ENCODE measurements at regions not wholly inside any gene's neighbourhood (a gene's known extent, or its start where the extent isn't known, plus 50 kb on each side); places are given as distances from the start of the nearest gene placed in this dataset.

DNA sequence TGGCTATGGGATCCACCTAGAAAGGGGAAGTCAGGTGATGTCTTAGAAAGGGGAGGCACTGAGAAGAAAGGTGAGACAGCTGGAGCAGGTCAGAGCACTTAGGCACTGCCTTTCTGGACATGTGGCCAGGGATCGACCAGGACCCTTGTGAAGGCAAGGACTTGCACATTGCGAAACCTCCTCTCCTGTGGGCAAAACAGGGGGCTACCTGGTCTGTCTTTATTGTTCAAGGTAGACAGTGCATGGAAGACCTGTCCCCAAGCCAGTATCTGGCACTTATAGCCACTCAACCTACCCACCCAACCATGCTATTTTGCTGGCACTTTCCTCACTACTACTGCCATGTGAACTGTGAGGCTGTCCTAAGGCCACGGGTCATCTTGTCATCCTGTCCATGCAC lies 67.2 kb downstream of the NAV1 start:
- no peaks in the 10 kb centered on the region for H3K36me3 ChIP-seq (ENCODE audit: control insufficient read depth, insufficient read depth, low read length)
- no peak overlapping the region for H3K4me2 ChIP-seq (ENCODE audit: low read length)
- H2BK15ac ChIP-seq (replicated peaks; ENCODE audit: low read depth): no peak overlapping the region
- H3K4ac ChIP-seq (ENCODE audit: low read depth, low read length): no peak overlapping the region
- H3K56ac ChIP-seq (ENCODE audit: low read length): no peak overlapping the region
- H2BK120ac ChIP-seq (ENCODE audit: low read depth, low read length): no peak overlapping the region
- H3K79me2 ChIP-seq (ENCODE audit: control insufficient read depth, insufficient read depth, low read length): no peaks in the 10 kb centered on the region
- H3K27ac ChIP-seq (ENCODE audit: low read depth, low read length): no peak overlapping the region
- no peak for DNase-seq
- H3K18ac ChIP-seq (ENCODE audit: low read length): no peak overlapping the region
- H3K79me1 ChIP-seq (ENCODE audit: low read length): no peaks in the 10 kb centered on the region
- H3K23ac ChIP-seq (ENCODE audit: low read length): no peak overlapping the region
- H2BK5ac ChIP-seq (ENCODE audit: low read length): no peak overlapping the region
- H3K4me3 ChIP-seq (ENCODE audit: low read length): no peak overlapping the region
- H3K27me3 ChIP-seq (ENCODE audit: insufficient read depth, low read length, poor library complexity): no peaks in the 10 kb centered on the region
- no peak overlapping the region for H4K5ac ChIP-seq (ENCODE audit: low read length)
- H3K9ac ChIP-seq (ENCODE audit: low read length): no peak overlapping the region
- no CpG with 5 or more reads among the region's 3 CpGs for WGBS (ENCODE audit: extremely low coverage, insufficient coverage, low lambda C conversion rate)
- no peak overlapping the region for H4K8ac ChIP-seq (ENCODE audit: low read depth, low read length)
- H2AK5ac ChIP-seq (ENCODE audit: low read length): no peak overlapping the region
- no peaks in the 10 kb centered on the region for H3K4me1 ChIP-seq (ENCODE audit: control insufficient read depth, low read depth, low read length)

DNA sequence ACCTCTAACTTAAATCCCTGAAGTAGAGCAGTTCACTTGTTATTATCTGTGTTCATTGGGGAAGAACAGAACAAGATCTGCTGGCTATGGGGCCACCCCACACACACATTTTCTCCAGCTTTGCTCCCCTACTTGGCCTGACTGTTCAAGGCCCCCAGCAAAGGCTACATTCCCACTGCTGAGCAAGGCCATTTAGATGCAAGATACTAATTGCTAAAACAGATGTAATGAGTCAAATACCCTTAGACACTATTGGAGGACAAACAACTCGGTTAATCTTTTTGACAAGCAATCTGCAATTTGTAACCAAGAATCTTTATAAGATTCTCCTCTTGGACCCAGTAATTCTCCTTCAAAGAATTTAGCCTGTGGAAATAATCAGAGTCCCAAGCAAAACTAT lies 67.7 kb downstream of the NAV1 start:
- H3K36me3 ChIP-seq (ENCODE audit: control insufficient read depth, insufficient read depth, low read length): no peaks in the 10 kb centered on the region
- no peak overlapping the region for H3K27ac ChIP-seq (ENCODE audit: low read depth, low read length)
- H2BK5ac ChIP-seq (ENCODE audit: low read length): no peak overlapping the region
- no peak overlapping the region for H3K23ac ChIP-seq (ENCODE audit: low read length)
- no peak overlapping the region for H2BK120ac ChIP-seq (ENCODE audit: low read depth, low read length)
- no CpG with 5 or more reads among the region's 1 CpG for WGBS (ENCODE audit: extremely low coverage, insufficient coverage, low lambda C conversion rate)
- no peak overlapping the region for H3K4me3 ChIP-seq (ENCODE audit: low read length)
- no peak overlapping the region for H3K9ac ChIP-seq (ENCODE audit: low read length)
- no peak overlapping the region for H3K18ac ChIP-seq (ENCODE audit: low read length)
- H4K8ac ChIP-seq (ENCODE audit: low read depth, low read length): no peak overlapping the region
- H2BK15ac ChIP-seq (replicated peaks; ENCODE audit: low read depth): no peak overlapping the region
- H2AK5ac ChIP-seq (ENCODE audit: low read length): no peak overlapping the region
- no peaks in the 10 kb centered on the region for H3K27me3 ChIP-seq (ENCODE audit: insufficient read depth, low read length, poor library complexity)
- no peak overlapping the region for H4K5ac ChIP-seq (ENCODE audit: low read length)
- H3K79me2 ChIP-seq (ENCODE audit: control insufficient read depth, insufficient read depth, low read length): no peaks in the 10 kb centered on the region
- no peak overlapping the region for H3K56ac ChIP-seq (ENCODE audit: low read length)
- H3K4me1 ChIP-seq (ENCODE audit: control insufficient read depth, low read depth, low read length): no peaks in the 10 kb centered on the region
- H3K79me1 ChIP-seq (ENCODE audit: low read length): no peaks in the 10 kb centered on the region
- no peak for DNase-seq
- H3K4me2 ChIP-seq (ENCODE audit: low read length): no peak overlapping the region
- no peak overlapping the region for H3K4ac ChIP-seq (ENCODE audit: low read depth, low read length)

DNA sequence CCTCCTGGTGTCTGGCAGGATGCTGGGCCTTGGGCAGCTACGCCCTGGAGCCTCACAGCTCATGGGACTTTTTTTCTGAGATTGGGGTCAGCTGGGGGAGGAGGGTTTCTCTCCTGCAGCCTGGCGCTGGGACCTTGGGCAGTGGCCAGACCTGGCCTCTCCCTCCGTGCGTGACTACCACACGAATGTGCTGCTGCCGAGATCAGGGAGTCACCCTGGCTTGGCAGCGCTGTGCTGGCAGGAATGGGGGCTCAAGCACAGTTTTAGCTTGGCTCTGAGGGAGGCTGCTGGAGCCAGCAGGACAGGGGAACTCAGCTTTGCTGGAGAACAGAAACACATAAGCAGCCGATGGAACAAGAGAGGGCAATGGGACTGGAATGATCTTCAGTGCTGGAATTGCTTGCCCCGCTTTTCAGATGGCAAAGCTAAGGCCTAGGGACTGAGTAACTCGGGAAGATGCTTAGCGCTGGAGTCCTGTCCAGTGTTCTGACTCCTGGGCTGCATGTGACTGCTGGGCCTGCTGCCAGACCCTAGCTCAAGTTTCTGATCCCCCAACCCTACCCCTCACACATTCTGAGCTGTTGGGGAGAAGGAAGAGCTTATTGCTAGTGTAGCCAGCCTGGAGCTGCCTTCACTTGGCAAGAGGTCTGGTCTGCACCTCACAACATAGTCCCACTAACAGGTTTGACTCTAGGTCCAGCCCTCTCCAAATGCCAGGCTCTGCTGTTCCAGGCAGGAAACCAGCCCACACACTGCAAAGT lies 69.9 kb downstream of the NAV1 start:
- Histone ChIP-seq H3K23ac (ENCODE audit: low read length) (no peak overlapping the region), H2AK5ac (ENCODE audit: low read length) (no peak overlapping the region), H3K56ac (ENCODE audit: low read length) (no peak overlapping the region), H2BK15ac (replicated peaks; ENCODE audit: low read depth) (no peak overlapping the region), H4K5ac (ENCODE audit: low read length) (no peak overlapping the region), H4K8ac (ENCODE audit: low read depth, low read length) (no peak overlapping the region), H3K4me1 (ENCODE audit: control insufficient read depth, low read depth, low read length) (no peaks in the 10 kb centered on the region), H3K18ac (ENCODE audit: low read length) (no peak overlapping the region), H3K4me2 (ENCODE audit: low read length) (no peak overlapping the region), H3K4ac (ENCODE audit: low read depth, low read length) (no peak overlapping the region), H3K36me3 (ENCODE audit: control insufficient read depth, insufficient read depth, low read length) (no peaks in the 10 kb centered on the region), H3K9ac (ENCODE audit: low read length) (no peak overlapping the region), H2BK120ac (ENCODE audit: low read depth, low read length) (no peak overlapping the region), H3K79me1 (ENCODE audit: low read length) (no peaks in the 10 kb centered on the region), H3K79me2 (ENCODE audit: control insufficient read depth, insufficient read depth, low read length) (no peaks in the 10 kb centered on the region), H3K4me3 (ENCODE audit: low read length) (no peak overlapping the region), H3K27me3 (ENCODE audit: insufficient read depth, low read length, poor library complexity) (no peaks in the 10 kb centered on the region), H3K27ac (ENCODE audit: low read depth, low read length) (no peak overlapping the region), H2BK5ac (ENCODE audit: low read length) (no peak overlapping the region)
- WGBS (ENCODE audit: extremely low coverage, insufficient coverage, low lambda C conversion rate): no CpG with 5 or more reads among the region's 11 CpGs
- DNase-seq: no peak

DNA sequence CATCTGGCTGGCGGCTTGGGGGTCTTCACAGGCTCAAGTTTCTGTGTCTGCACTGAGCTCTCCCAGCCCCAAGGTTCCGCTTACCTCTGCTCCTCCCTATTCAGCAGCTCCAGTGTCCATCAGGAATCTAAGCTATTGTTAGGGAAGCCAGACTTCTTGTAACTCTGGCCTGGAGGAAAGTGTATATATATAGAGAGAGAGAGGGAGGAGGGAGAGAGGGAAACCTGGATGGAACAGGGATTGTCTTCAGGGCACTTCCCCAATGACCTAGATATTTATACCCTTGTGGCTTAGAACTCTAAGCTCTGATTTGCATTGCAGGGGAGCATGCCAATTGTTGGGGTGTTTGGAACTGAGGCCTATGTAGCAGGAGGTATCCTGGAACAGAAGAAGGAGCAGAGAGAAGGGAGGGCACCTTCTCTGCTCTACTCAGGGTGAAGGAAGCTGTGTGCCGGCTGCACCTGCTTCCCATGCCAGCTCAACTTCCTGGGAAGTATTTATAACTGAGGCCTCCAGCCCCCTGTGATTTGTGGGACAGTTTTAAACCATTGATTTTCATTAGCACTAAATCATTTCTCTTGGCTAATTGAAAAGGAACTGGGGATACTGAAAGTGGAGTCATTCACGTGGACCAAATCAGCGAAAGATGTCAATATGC lies 70.9 kb downstream of the NAV1 start:
- Histone ChIP-seq H3K4me3 (ENCODE audit: low read length) (no peak overlapping the region), H3K4me2 (ENCODE audit: low read length) (no peak overlapping the region), H3K79me1 (ENCODE audit: low read length) (no peaks in the 10 kb centered on the region), H3K4ac (ENCODE audit: low read depth, low read length) (no peak overlapping the region), H2BK120ac (ENCODE audit: low read depth, low read length) (no peak overlapping the region), H3K4me1 (ENCODE audit: control insufficient read depth, low read depth, low read length) (no peaks in the 10 kb centered on the region), H3K9ac (ENCODE audit: low read length) (no peak overlapping the region), H3K27me3 (ENCODE audit: insufficient read depth, low read length, poor library complexity) (no peaks in the 10 kb centered on the region), H3K23ac (ENCODE audit: low read length) (no peak overlapping the region), H2BK15ac (replicated peaks; ENCODE audit: low read depth) (no peak overlapping the region), H3K27ac (ENCODE audit: low read depth, low read length) (no peak overlapping the region), H2BK5ac (ENCODE audit: low read length) (no peak overlapping the region), H3K36me3 (ENCODE audit: control insufficient read depth, insufficient read depth, low read length) (no peaks in the 10 kb centered on the region), H3K56ac (ENCODE audit: low read length) (no peak overlapping the region), H3K79me2 (ENCODE audit: control insufficient read depth, insufficient read depth, low read length) (no peaks in the 10 kb centered on the region), H2AK5ac (ENCODE audit: low read length) (no peak overlapping the region), H3K18ac (ENCODE audit: low read length) (no peak overlapping the region), H4K5ac (ENCODE audit: low read length) (no peak overlapping the region), H4K8ac (ENCODE audit: low read depth, low read length) (no peak overlapping the region)
- WGBS (ENCODE audit: extremely low coverage, insufficient coverage, low lambda C conversion rate): no CpG with 5 or more reads among the region's 5 CpGs
- no peak for DNase-seq

DNA sequence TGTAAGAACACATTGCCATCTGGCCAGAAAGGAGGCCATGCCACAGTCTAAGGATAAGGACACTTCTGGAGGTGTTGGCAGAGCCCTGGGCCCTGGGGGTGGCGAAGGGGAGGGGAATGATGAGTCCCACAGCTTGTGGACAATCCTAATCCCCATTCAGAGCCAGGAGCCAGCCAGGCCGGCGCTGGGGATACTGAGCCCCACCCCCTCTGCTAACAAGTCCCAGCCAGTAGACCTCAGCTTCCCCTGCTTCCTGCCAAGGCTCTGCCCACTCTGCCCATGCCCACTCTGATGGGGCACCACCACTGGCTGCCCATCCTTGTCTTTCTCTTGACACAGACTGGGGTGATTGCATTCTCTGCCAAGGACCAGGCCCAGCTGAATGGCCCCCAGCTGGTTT lies 71.9 kb downstream of the NAV1 start:
- H4K8ac ChIP-seq (ENCODE audit: low read depth, low read length): no peak overlapping the region
- no peaks in the 10 kb centered on the region for H3K79me1 ChIP-seq (ENCODE audit: low read length)
- no peak overlapping the region for H3K18ac ChIP-seq (ENCODE audit: low read length)
- no peak for DNase-seq
- no peak overlapping the region for H3K9ac ChIP-seq (ENCODE audit: low read length)
- no peak overlapping the region for H3K4me3 ChIP-seq (ENCODE audit: low read length)
- H3K27me3 ChIP-seq (ENCODE audit: insufficient read depth, low read length, poor library complexity): no peaks in the 10 kb centered on the region
- H3K23ac ChIP-seq (ENCODE audit: low read length): no peak overlapping the region
- H2BK120ac ChIP-seq (ENCODE audit: low read depth, low read length): no peak overlapping the region
- H3K4me1 ChIP-seq (ENCODE audit: control insufficient read depth, low read depth, low read length): no peaks in the 10 kb centered on the region
- no peaks in the 10 kb centered on the region for H3K79me2 ChIP-seq (ENCODE audit: control insufficient read depth, insufficient read depth, low read length)
- no peaks in the 10 kb centered on the region for H3K36me3 ChIP-seq (ENCODE audit: control insufficient read depth, insufficient read depth, low read length)
- H2AK5ac ChIP-seq (ENCODE audit: low read length): no peak overlapping the region
- H3K4me2 ChIP-seq (ENCODE audit: low read length): no peak overlapping the region
- H3K56ac ChIP-seq (ENCODE audit: low read length): no peak overlapping the region
- no CpG with 5 or more reads among the region's 3 CpGs for WGBS (ENCODE audit: extremely low coverage, insufficient coverage, low lambda C conversion rate)
- no peak overlapping the region for H2BK15ac ChIP-seq (replicated peaks; ENCODE audit: low read depth)
- H4K5ac ChIP-seq (ENCODE audit: low read length): no peak overlapping the region
- no peak overlapping the region for H3K27ac ChIP-seq (ENCODE audit: low read depth, low read length)
- no peak overlapping the region for H2BK5ac ChIP-seq (ENCODE audit: low read length)
- H3K4ac ChIP-seq (ENCODE audit: low read depth, low read length): no peak overlapping the region

All from mesendoderm (in vitro differentiated cells).